ENCODE measurements at regions not wholly inside any gene's neighbourhood (a gene's known extent, or its start where the extent isn't known, plus 50 kb on each side); places are given as distances from the start of the nearest gene placed in this dataset.

DNA sequence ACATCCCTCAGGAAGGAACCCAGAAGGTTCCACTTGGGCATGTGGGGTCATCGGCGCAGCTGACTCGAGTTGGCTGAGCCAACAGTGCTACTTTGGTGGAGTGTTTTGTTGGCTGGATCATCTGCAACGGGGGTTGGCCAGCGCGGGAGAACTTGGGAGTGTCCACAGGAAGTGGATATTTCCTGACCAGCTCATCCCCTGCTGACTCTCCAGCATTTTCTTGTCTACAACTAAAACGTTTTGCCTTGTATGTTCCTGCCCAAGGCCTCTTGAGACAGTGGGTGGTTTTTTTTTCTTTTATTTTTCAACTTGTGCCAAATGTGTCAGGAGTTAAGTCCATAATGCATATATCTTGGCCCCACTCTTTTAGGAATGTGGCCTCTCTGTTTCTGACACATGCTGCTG lies 208.6 kb downstream of the ZNF365 start:
- POLR2A ChIA-PET: interaction anchor here (0.7 kb wide), 1 partner anchor 16 kb away, joined by 3 read pairs; no protein-coding TSS in a partner anchor
- Histone ChIP-seq H3K36me3 (ENCODE audit: control insufficient read depth in 4 of 4, insufficient read depth in 4 of 4, low read length in 3 of 4) (no peaks in the 10 kb centered on the region), H3K27ac (ENCODE audit: insufficient read depth in 1 of 2, low read depth in 1 of 2, low read length in 2 of 2, poor library complexity in 1 of 2, severe bottlenecking in 2 of 2) (no peak overlapping the region), H3K4me3 (ENCODE audit: control insufficient read depth in 1 of 7, extremely low read depth in 1 of 7, insufficient read depth in 4 of 7, low read depth in 2 of 7, low read length in 6 of 7) (no peak overlapping the region), H3K4me1 (ENCODE audit: control extremely low read depth in 1 of 4, control insufficient read depth in 4 of 4, insufficient read depth in 4 of 4, low read length in 3 of 4) (no peaks in the 10 kb centered on the region), H3K9me3 (ENCODE audit: control extremely low read depth in 1 of 5, control insufficient read depth in 4 of 5, insufficient read depth in 2 of 5, low read depth in 1 of 5, low read length in 4 of 5) (no peaks in the 10 kb centered on the region), H3K27me3 (replicated peaks in 2 of 5; ENCODE audit: control insufficient read depth in 4 of 5, insufficient read depth in 5 of 5, low read length in 4 of 5) (peaks cover 0 to 3% (median 0%) of the 10 kb centered on the region in 5 experiments)
- no peak for DNase-seq
- CTCF ChIA-PET: no interaction called here
- 92% methylated on average over 5 of the region's 7 CpGs for WGBS (ENCODE audit: insufficient coverage)

DNA sequence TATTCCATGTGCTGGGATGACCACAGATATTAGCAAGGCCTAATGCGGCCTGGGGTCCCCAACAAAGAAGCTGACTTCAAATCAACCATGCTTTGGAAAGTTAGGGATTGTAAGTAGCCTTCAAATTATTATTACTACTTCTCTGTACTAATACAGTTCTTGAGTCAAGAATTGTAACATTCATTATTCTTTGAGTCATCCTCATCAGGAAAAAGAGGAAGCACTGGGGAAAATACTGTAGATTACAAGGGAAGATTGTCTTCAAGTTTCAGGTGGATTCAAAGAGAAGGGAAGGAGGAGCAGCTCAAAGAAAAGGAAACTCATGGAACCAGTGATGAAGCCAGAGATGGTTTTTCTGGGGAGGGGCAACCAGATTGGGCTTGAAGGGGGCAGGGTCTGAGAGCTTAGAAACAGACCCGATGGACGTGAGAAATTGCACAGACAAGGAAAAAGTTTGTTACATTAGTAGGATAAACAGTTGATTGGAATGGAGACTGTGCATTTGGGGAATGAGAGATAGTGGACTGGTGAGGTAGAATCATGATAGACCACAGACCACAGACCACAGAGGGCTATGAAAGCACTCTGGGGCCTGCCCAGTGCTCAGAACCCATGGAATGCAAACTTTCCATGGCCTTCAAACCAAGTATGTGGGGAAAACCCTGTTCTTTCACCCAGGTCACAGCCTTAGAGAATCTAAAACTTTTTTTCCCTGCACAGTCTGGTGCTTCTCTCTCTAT lies 209.9 kb downstream of the ZNF365 start:
- no peaks in the 10 kb centered on the region for H3K27me3 ChIP-seq (replicated peaks in 2 of 5; ENCODE audit: control insufficient read depth in 4 of 5, insufficient read depth in 5 of 5, low read length in 4 of 5)
- no peak for DNase-seq
- no peaks in the 10 kb centered on the region for H3K4me1 ChIP-seq (ENCODE audit: control extremely low read depth in 1 of 4, control insufficient read depth in 4 of 4, insufficient read depth in 4 of 4, low read length in 3 of 4)
- WGBS (ENCODE audit: insufficient coverage): 83% methylated on average over 2 of the region's 3 CpGs
- H3K36me3 ChIP-seq (ENCODE audit: control insufficient read depth in 4 of 4, insufficient read depth in 4 of 4, low read length in 3 of 4): no peaks in the 10 kb centered on the region
- CTCF ChIA-PET: interaction anchor here (1.5 kb wide), 1 partner anchor 10 kb away, joined by 4 read pairs; no protein-coding TSS in a partner anchor
- H3K9me3 ChIP-seq (ENCODE audit: control extremely low read depth in 1 of 5, control insufficient read depth in 4 of 5, insufficient read depth in 2 of 5, low read depth in 1 of 5, low read length in 4 of 5): peaks cover 0 to 3% (median 0%) of the 10 kb centered on the region in 5 experiments
- no peak overlapping the region for H3K4me3 ChIP-seq (ENCODE audit: control insufficient read depth in 1 of 7, extremely low read depth in 1 of 7, insufficient read depth in 4 of 7, low read depth in 2 of 7, low read length in 6 of 7)
- H3K27ac ChIP-seq (ENCODE audit: insufficient read depth in 1 of 2, low read depth in 1 of 2, low read length in 2 of 2, poor library complexity in 1 of 2, severe bottlenecking in 2 of 2): no peak overlapping the region
- POLR2A ChIA-PET: no interaction called here

DNA sequence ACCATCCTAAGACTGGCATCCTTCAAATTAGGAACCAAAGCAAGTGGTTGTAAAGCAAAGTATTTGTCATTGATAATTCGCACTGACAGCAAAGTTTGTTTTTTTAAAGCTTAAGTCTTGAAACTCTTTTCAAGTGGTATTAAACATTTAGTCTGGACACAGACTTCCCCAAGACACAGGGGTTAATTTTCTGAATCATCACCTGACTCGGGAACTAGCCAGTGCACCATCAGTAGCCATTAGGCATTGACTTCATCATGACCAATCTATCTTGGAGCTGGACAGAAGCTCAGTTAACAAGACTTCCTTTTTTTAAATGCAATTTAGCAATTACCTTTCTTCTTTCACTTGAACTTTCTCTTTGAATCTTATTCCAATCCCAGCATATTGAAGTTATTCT lies 210.6 kb downstream of the ZNF365 start:
- CTCF ChIA-PET: interaction anchor here (1.5 kb wide), 1 partner anchor 9 kb away, joined by 4 read pairs; no protein-coding TSS in a partner anchor
- POLR2A ChIA-PET: no interaction called here
- 100% methylated on average over 2 of the region's 2 CpGs for WGBS (ENCODE audit: insufficient coverage)
- H3K9me3 ChIP-seq (ENCODE audit: control extremely low read depth in 1 of 5, control insufficient read depth in 4 of 5, insufficient read depth in 2 of 5, low read depth in 1 of 5, low read length in 4 of 5): peaks cover 0 to 3% (median 0%) of the 10 kb centered on the region in 5 experiments
- no peak overlapping the region for H3K27ac ChIP-seq (ENCODE audit: insufficient read depth in 1 of 2, low read depth in 1 of 2, low read length in 2 of 2, poor library complexity in 1 of 2, severe bottlenecking in 2 of 2)
- H3K4me3 ChIP-seq (ENCODE audit: control insufficient read depth in 1 of 7, extremely low read depth in 1 of 7, insufficient read depth in 4 of 7, low read depth in 2 of 7, low read length in 6 of 7): no peak overlapping the region
- no peaks in the 10 kb centered on the region for H3K27me3 ChIP-seq (replicated peaks in 2 of 5; ENCODE audit: control insufficient read depth in 4 of 5, insufficient read depth in 5 of 5, low read length in 4 of 5)
- no peaks in the 10 kb centered on the region for H3K36me3 ChIP-seq (ENCODE audit: control insufficient read depth in 4 of 4, insufficient read depth in 4 of 4, low read length in 3 of 4)
- DNase-seq: no peak
- no peaks in the 10 kb centered on the region for H3K4me1 ChIP-seq (ENCODE audit: control extremely low read depth in 1 of 4, control insufficient read depth in 4 of 4, insufficient read depth in 4 of 4, low read length in 3 of 4)

DNA sequence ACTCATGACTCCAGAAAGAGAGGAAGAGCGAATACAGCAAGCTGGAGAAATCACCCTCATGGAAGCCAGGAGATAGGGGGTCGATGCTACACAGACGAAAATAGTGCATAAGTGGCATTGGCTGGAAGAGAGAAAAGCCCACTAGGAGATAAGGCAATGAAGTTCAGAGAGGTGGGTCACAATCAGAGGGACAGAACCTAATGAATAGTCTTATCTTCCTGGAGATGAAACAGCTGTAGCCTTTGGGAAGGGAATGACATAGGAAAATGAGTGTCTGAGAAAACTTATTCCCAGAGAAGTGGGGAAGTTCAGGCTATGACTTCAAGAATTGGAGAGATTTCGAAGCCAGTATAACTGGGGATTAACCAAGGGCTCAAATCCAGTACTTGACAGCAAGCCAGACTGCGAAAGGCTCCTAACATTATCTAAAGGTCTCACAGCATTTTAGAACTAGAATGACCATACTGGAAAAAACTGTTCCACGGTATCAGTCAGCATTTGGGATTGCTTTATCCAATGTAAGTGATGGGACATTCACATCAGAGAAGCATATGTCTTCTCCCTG lies 211.1 kb downstream of the ZNF365 start:
- no peak overlapping the region for H3K27ac ChIP-seq (ENCODE audit: insufficient read depth in 1 of 2, low read depth in 1 of 2, low read length in 2 of 2, poor library complexity in 1 of 2, severe bottlenecking in 2 of 2)
- POLR2A ChIA-PET: no interaction called here
- no peaks in the 10 kb centered on the region for H3K4me1 ChIP-seq (ENCODE audit: control extremely low read depth in 1 of 4, control insufficient read depth in 4 of 4, insufficient read depth in 4 of 4, low read length in 3 of 4)
- H3K36me3 ChIP-seq (ENCODE audit: control insufficient read depth in 4 of 4, insufficient read depth in 4 of 4, low read length in 3 of 4): no peaks in the 10 kb centered on the region
- H3K4me3 ChIP-seq (ENCODE audit: control insufficient read depth in 1 of 7, extremely low read depth in 1 of 7, insufficient read depth in 4 of 7, low read depth in 2 of 7, low read length in 6 of 7): no peak overlapping the region
- no peak for DNase-seq
- CTCF ChIA-PET: interaction anchor here (1.5 kb wide), 1 partner anchor 8 kb away, joined by 4 read pairs; no protein-coding TSS in a partner anchor
- H3K27me3 ChIP-seq (replicated peaks in 2 of 5; ENCODE audit: control insufficient read depth in 4 of 5, insufficient read depth in 5 of 5, low read length in 4 of 5): no peaks in the 10 kb centered on the region
- H3K9me3 ChIP-seq (ENCODE audit: control extremely low read depth in 1 of 5, control insufficient read depth in 4 of 5, insufficient read depth in 2 of 5, low read depth in 1 of 5, low read length in 4 of 5): peaks cover 0 to 3% (median 0%) of the 10 kb centered on the region in 5 experiments
- 96% methylated on average over 5 of the region's 6 CpGs for WGBS (ENCODE audit: insufficient coverage)

DNA sequence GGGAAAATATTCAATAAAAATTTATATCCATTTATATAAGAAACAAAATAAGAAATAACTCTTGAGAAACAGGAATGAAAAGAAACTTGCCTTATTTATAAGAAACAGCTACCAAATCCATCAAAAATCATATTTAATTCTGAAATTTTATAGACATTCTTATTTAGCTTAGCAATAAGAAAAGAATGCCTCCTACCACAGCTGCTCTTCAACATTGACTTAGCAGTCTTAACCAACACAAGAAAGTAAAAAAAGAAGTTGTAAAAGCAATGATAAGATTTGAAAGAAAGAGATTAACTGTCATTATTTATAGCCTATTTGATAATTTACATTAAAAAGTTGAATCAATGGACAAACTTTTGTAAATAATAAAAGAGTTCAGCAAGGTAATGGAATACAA lies 212.8 kb downstream of the ZNF365 start:
- H3K36me3 ChIP-seq (ENCODE audit: control insufficient read depth in 4 of 4, insufficient read depth in 4 of 4, low read length in 3 of 4): no peaks in the 10 kb centered on the region
- H3K9me3 ChIP-seq (ENCODE audit: control extremely low read depth in 1 of 5, control insufficient read depth in 4 of 5, insufficient read depth in 2 of 5, low read depth in 1 of 5, low read length in 4 of 5): peaks cover 0 to 3% (median 0%) of the 10 kb centered on the region in 5 experiments
- no peak for DNase-seq
- no peak overlapping the region for H3K27ac ChIP-seq (ENCODE audit: insufficient read depth in 1 of 2, low read depth in 1 of 2, low read length in 2 of 2, poor library complexity in 1 of 2, severe bottlenecking in 2 of 2)
- H3K27me3 ChIP-seq (replicated peaks in 2 of 5; ENCODE audit: control insufficient read depth in 4 of 5, insufficient read depth in 5 of 5, low read length in 4 of 5): no peaks in the 10 kb centered on the region
- no peak overlapping the region for H3K4me3 ChIP-seq (ENCODE audit: control insufficient read depth in 1 of 7, extremely low read depth in 1 of 7, insufficient read depth in 4 of 7, low read depth in 2 of 7, low read length in 6 of 7)
- H3K4me1 ChIP-seq (ENCODE audit: control extremely low read depth in 1 of 4, control insufficient read depth in 4 of 4, insufficient read depth in 4 of 4, low read length in 3 of 4): no peaks in the 10 kb centered on the region
- ChIA-PET POLR2A (interaction anchor here (0.6 kb wide), 1 partner anchor 457 kb away, joined by 3 read pairs; no protein-coding TSS in a partner anchor), CTCF (no interaction called here)

DNA sequence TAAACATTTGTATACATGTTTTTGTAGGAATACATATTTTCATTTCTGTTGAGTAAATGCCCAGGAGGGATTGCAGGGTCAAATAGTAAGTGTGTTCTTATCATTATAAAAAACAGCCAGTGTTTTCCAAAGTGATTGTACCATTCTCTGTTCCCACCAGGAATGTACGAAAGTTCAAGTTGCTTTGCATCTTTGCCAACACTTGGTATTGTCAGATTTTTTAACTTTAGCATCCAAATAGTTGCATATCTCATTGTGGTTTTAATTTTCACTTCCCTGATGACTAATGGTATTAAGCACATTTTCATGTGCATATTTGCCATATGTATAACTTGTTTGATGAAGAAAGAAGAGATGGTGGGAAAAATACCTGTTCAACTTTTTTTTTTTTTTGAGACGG lies 213.9 kb downstream of the ZNF365 start:
- DNase-seq: no peak
- WGBS (ENCODE audit: insufficient coverage): no CpG with 5 or more reads among the region's 2 CpGs
- H3K9me3 ChIP-seq (ENCODE audit: control extremely low read depth in 1 of 5, control insufficient read depth in 4 of 5, insufficient read depth in 2 of 5, low read depth in 1 of 5, low read length in 4 of 5): peaks cover 0 to 3% (median 0%) of the 10 kb centered on the region in 5 experiments
- no peak overlapping the region for H3K4me3 ChIP-seq (ENCODE audit: control insufficient read depth in 1 of 7, extremely low read depth in 1 of 7, insufficient read depth in 4 of 7, low read depth in 2 of 7, low read length in 6 of 7)
- no peak overlapping the region for H3K27ac ChIP-seq (ENCODE audit: insufficient read depth in 1 of 2, low read depth in 1 of 2, low read length in 2 of 2, poor library complexity in 1 of 2, severe bottlenecking in 2 of 2)
- ChIA-PET CTCF (no interaction called here), POLR2A (no interaction called here)
- H3K36me3 ChIP-seq (ENCODE audit: control insufficient read depth in 4 of 4, insufficient read depth in 4 of 4, low read length in 3 of 4): no peaks in the 10 kb centered on the region
- no peaks in the 10 kb centered on the region for H3K4me1 ChIP-seq (ENCODE audit: control extremely low read depth in 1 of 4, control insufficient read depth in 4 of 4, insufficient read depth in 4 of 4, low read length in 3 of 4)
- H3K27me3 ChIP-seq (replicated peaks in 2 of 5; ENCODE audit: control insufficient read depth in 4 of 5, insufficient read depth in 5 of 5, low read length in 4 of 5): no peaks in the 10 kb centered on the region

DNA sequence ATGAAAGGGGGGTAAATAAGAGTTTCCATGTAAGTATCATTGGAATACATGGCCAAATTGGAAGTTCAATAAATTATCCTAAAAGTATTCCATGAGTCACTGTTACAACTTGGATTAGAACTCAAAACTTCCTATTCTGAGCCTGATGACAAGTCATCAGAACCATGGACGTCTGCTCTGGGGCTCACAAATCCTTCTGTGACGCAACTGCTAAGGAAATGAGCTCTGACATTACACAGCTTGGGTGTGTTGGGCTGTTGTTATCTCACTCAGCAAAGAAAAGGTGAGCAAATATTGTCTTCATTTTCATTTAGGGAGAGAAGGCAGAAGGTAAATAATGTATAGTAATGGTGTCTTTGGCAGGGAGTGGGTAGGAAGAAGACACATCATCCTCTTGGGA lies 214.8 kb upstream of the ADO start:
- H3K27ac ChIP-seq (ENCODE audit: insufficient read depth in 1 of 2, low read depth in 1 of 2, low read length in 2 of 2, poor library complexity in 1 of 2, severe bottlenecking in 2 of 2): no peak overlapping the region
- H3K9me3 ChIP-seq (ENCODE audit: control extremely low read depth in 1 of 5, control insufficient read depth in 4 of 5, insufficient read depth in 2 of 5, low read depth in 1 of 5, low read length in 4 of 5): peaks cover 0 to 3% (median 0%) of the 10 kb centered on the region in 5 experiments
- no peaks in the 10 kb centered on the region for H3K36me3 ChIP-seq (ENCODE audit: control insufficient read depth in 4 of 4, insufficient read depth in 4 of 4, low read length in 3 of 4)
- CTCF ChIA-PET: interaction anchor here (0.6 kb wide), 1 partner anchor 10 kb away, joined by 3 read pairs; no protein-coding TSS in a partner anchor
- WGBS (ENCODE audit: insufficient coverage): 82% methylated on average over 2 of the region's 2 CpGs
- H3K27me3 ChIP-seq (replicated peaks in 2 of 5; ENCODE audit: control insufficient read depth in 4 of 5, insufficient read depth in 5 of 5, low read length in 4 of 5): peaks cover 0 to 2% (median 0%) of the 10 kb centered on the region in 5 experiments
- no peak overlapping the region for H3K4me3 ChIP-seq (ENCODE audit: control insufficient read depth in 1 of 7, extremely low read depth in 1 of 7, insufficient read depth in 4 of 7, low read depth in 2 of 7, low read length in 6 of 7)
- no peak for DNase-seq
- POLR2A ChIA-PET: no interaction called here
- H3K4me1 ChIP-seq (ENCODE audit: control extremely low read depth in 1 of 4, control insufficient read depth in 4 of 4, insufficient read depth in 4 of 4, low read length in 3 of 4): no peaks in the 10 kb centered on the region

Data from common myeloid progenitor, CD34-positive (primary cell).